ENCODE measurements at regions not wholly inside any gene's neighbourhood (a gene's known extent, or its start where the extent isn't known, plus 50 kb on each side); places are given as distances from the start of the nearest gene placed in this dataset.

- no peak for ATAC-seq (ENCODE audit: low FRiP score in 2 of 2)
- H3K36me3 ChIP-seq = no peaks in the 10 kb centered on the region
- WGBS, 2 donors = 72 to 77% methylated on average over 1 of the region's 1 CpG
Observed at GRCh38 chr10:94101894-94102293, 108.2 kb downstream of the PLCE1 start.

DNA sequence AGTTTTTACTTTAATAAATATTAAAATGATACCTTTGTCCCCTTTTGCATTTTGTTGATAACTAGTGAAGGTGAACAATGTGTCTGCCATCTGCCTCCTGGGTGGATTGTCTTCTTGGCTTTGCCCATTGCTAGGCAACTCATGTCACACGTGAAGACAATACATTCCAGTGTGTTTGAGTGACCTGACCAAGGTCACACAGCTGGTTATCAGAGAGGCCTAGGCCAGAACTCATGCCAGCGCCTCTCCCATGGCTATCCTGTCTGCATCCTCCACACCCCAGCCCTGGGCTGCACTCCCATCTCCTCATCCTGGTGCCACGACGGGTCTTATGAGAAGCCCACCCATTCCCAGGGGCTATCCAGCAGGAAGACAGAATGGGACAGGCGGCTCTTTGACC is 108.7 kb downstream of the PLCE1 start:
- no peak overlapping the region for H3K4me3 ChIP-seq
- H3K36me3 ChIP-seq = no peaks in the 10 kb centered on the region
- WGBS, 2 donors = 73 to 85% methylated on average over 5 of the region's 5 CpGs
- no peak overlapping the region for H3K27ac ChIP-seq
- no peaks in the 10 kb centered on the region for H3K9me3 ChIP-seq
- peak in 1 of 2 donors; percentile 54 for ATAC-seq (ENCODE audit: low FRiP score in 2 of 2)
- DNase-seq = no peak
- H3K27me3 ChIP-seq = no peaks in the 10 kb centered on the region
- no peak for TF ChIP-seq POLR2AphosphoS5 (IDR thresholded peaks at IDR 0.05)
- TF ChIP-seq EP300 (IDR thresholded peaks at IDR 0.05) = no peak
- no peak for TF ChIP-seq POLR2A (IDR thresholded peaks at IDR 0.05)
- TF ChIP-seq, protein P1, sequence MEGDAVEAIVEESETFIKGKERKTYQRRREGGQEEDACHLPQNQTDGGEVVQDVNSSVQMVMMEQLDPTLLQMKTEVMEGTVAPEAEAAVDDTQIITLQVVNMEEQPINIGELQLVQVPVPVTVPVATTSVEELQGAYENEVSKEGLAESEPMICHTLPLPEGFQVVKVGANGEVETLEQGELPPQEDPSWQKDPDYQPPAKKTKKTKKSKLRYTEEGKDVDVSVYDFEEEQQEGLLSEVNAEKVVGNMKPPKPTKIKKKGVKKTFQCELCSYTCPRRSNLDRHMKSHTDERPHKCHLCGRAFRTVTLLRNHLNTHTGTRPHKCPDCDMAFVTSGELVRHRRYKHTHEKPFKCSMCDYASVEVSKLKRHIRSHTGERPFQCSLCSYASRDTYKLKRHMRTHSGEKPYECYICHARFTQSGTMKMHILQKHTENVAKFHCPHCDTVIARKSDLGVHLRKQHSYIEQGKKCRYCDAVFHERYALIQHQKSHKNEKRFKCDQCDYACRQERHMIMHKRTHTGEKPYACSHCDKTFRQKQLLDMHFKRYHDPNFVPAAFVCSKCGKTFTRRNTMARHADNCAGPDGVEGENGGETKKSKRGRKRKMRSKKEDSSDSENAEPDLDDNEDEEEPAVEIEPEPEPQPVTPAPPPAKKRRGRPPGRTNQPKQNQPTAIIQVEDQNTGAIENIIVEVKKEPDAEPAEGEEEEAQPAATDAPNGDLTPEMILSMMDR (IDR thresholded peaks at IDR 0.05) = no peak
- peaks cover 0 to 3% (median 0%) of the 10 kb centered on the region in 4 donors for H3K4me1 ChIP-seq

More at GRCh38 chr10:94101894-94102293, 108.2 kb downstream of the PLCE1 start:
- H3K9me3 ChIP-seq = no peaks in the 10 kb centered on the region
- no peak overlapping the region for H3K27ac ChIP-seq
- no peak overlapping the region for H3K4me3 ChIP-seq
- H3K27me3 ChIP-seq = no peaks in the 10 kb centered on the region
- TF ChIP-seq, protein P1 (IDR thresholded peaks at IDR 0.05) = no peak
- no peak for TF ChIP-seq EP300 (IDR thresholded peaks at IDR 0.05)
- TF ChIP-seq POLR2A (IDR thresholded peaks at IDR 0.05) = no peak
- TF ChIP-seq POLR2AphosphoS5 (IDR thresholded peaks at IDR 0.05) = no peak
- no peak for DNase-seq
- peaks cover 0 to 3% (median 0%) of the 10 kb centered on the region in 4 donors for H3K4me1 ChIP-seq

DNA sequence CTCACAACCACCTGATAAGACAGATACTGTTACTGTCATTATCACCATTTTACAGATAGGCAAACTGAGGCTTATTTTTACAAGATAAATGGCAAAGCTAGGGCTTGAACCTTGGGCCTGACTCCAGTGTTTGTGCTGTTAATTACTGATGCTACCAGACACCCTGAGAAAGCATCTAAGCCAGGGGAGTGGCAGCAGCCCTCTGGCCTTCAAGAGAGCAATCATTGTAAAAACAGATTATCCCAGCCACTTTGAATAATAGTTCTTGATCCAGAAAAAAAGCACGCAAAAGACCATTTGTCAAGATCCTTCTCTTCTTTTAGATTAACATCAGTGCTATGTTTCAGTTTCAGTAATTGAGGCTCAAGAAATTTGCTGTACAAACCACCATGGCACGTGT is 109.5 kb downstream of the PLCE1 start:
- Histone ChIP-seq H3K36me3 (no peaks in the 10 kb centered on the region), H3K27ac (no peak overlapping the region), H3K4me1 (peaks cover 0 to 3% (median 0%) of the 10 kb centered on the region in 4 donors), H3K9me3 (no peaks in the 10 kb centered on the region), H3K27me3 (no peaks in the 10 kb centered on the region), H3K4me3 (no peak overlapping the region)
- ATAC-seq (ENCODE audit: low FRiP score in 2 of 2) = no peak
- TF ChIP-seq, protein P1 (IDR thresholded peaks at IDR 0.05) = no peak
- TF ChIP-seq EP300 (IDR thresholded peaks at IDR 0.05) (no peak), POLR2AphosphoS5 (IDR thresholded peaks at IDR 0.05) (no peak), POLR2A (IDR thresholded peaks at IDR 0.05) (no peak)
- no peak for DNase-seq
- 75 to 77% methylated on average over 2 of the region's 2 CpGs for WGBS, 2 donors

GRCh38 chr10:94103801-94104221 is 110.1 kb downstream of the PLCE1 start:
- WGBS, 2 donors = 55 to 64% methylated on average over 4 of the region's 4 CpGs
- Histone ChIP-seq H3K36me3 (no peaks in the 10 kb centered on the region), H3K27ac (no peak overlapping the region), H3K9me3 (no peaks in the 10 kb centered on the region), H3K27me3 (no peaks in the 10 kb centered on the region), H3K4me3 (no peak overlapping the region), H3K4me1 (peaks cover 0 to 3% (median 0%) of the 10 kb centered on the region in 4 donors)
- DNase-seq (no peak), ATAC-seq (ENCODE audit: low FRiP score in 2 of 2) (peak in 1 of 2 donors; percentile 40)
- no peak for TF ChIP-seq POLR2A (IDR thresholded peaks at IDR 0.05)
- TF ChIP-seq, protein P1 (IDR thresholded peaks at IDR 0.05) = no peak
- TF ChIP-seq POLR2AphosphoS5 (IDR thresholded peaks at IDR 0.05) = no peak
- no peak for TF ChIP-seq EP300 (IDR thresholded peaks at IDR 0.05)

DNA sequence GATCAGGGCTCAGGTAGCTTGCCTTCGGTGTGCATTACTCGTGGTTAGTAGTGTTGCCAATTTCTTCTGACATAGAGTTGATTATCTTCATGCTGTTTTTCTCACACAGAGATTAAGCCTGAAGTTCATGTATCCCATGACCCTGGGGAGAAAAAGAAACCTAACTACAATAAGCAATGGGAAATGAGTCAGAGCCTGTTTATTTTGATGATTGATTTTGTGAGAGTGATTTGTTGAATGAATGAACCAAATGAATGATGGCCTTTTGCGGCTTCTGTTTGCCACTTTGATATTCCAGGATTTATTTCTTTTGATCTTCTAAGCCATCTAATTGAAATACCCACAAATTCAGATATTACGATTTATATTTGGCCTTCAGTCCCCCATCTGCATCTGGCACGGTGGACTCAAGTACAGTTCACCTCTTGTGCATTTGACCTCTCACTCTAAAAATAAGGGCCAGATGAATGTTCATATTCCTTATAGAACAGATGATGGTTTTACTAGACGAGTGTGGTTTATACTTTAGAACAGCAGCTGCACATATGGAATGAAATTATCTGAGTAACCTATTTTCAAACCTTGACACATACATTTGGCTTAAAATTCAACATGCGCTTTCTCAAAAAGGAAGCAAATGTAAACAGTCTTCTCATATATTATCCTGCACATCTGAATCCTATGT is 110.7 kb downstream of the PLCE1 start:
- 58 to 61% methylated on average over 7 of the region's 7 CpGs for WGBS, 2 donors
- ATAC-seq (ENCODE audit: low FRiP score in 2 of 2) (no peak), DNase-seq (no peak)
- Histone ChIP-seq H3K36me3 (no peaks in the 10 kb centered on the region), H3K4me3 (no peak overlapping the region), H3K4me1 (peaks cover 0 to 3% (median 0%) of the 10 kb centered on the region in 4 donors), H3K27me3 (no peaks in the 10 kb centered on the region), H3K9me3 (no peaks in the 10 kb centered on the region), H3K27ac (no peak overlapping the region)
- TF ChIP-seq POLR2AphosphoS5 (IDR thresholded peaks at IDR 0.05) = no peak
